K562 (cell line): ENCODE measurements at regions not wholly inside any gene's neighbourhood (a gene's known extent, or its start where the extent isn't known, plus 50 kb on each side); places are given as distances from the start of the nearest gene placed in this dataset.

Experiments used
- ARNT ChIP-seq, 2 experiments: fragments of 450-650 bp; IDR thresholded peaks; 2 replicates each; pipeline ENCODE4 v1.6.1; 2016; ENCODE audit warnings: mild to moderate bottlenecking in 1 of 2
- BHLHE40 ChIP-seq: IDR thresholded peaks from 2 replicates; pipeline ENCODE4 v1.6.1; 2011; ENCODE audit warnings: low read length, improper control_type of control experiment
- CTCF ChIP-seq, 3 experiments: IDR thresholded peaks in 2 of 3; conservative IDR thresholded peaks in 1 of 3; 2 replicates each; pipeline ENCODE4 v1.5.1; 2011 to 2012; ENCODE audit warnings: low read length in 3 of 3, mild to moderate bottlenecking in 3 of 3, control low read depth in 2 of 3, improper control_type of control experiment in 1 of 3, inconsistent platforms in 1 of 3, low read depth in 1 of 3, mixed read lengths in 1 of 3, moderate library complexity in 1 of 3; ENCODE audit not compliant: insufficient read depth in 2 of 3
- JUN ChIP-seq, 2 experiments: sonication (generic) in 1 of 2; formaldehyde crosslinking in 1 of 2; IDR thresholded peaks; 2 replicates each; pipeline versions ENCODE4 v1.6.1 to v1.8.0; 2012 to 2022; ENCODE audit warnings: borderline replicate concordance in 2 of 2, mild to moderate bottlenecking in 2 of 2, improper control_type of control experiment in 1 of 2, low read depth in 1 of 2, low read length in 1 of 2, missing genetic modification reagents in 1 of 2
- NR1H2 ChIP-seq: sonication (generic); formaldehyde crosslinking; IDR thresholded peaks from 2 replicates; pipeline ENCODE4 v1.4.0; 2020; ENCODE audit warnings: mild to moderate bottlenecking, missing genetic modification reagents
- NR3C1 ChIP-seq: sonication (generic); formaldehyde crosslinking; IDR thresholded peaks from 2 replicates; pipeline ENCODE4 v1.8.1; 2022; ENCODE audit warnings: missing genetic modification reagents
- RFX5 ChIP-seq: IDR thresholded peaks from 2 replicates; pipeline ENCODE4 v1.6.1; 2011; ENCODE audit warnings: low read depth, mild to moderate bottlenecking, improper control_type of control experiment, low read length
- ZC3H11A ChIP-seq: IDR thresholded peaks from 2 replicates; pipeline ENCODE4 v1.6.1; 2012; ENCODE audit warnings: low read depth, low read length, improper control_type of control experiment
- ZFX ChIP-seq: sonication (generic); formaldehyde crosslinking; IDR thresholded peaks from 2 replicates; pipeline ENCODE4 v1.8.0; 2022; ENCODE audit warnings: mild to moderate bottlenecking, missing genetic modification reagents, moderate library complexity
- TF ChIP-seq, protein P1 (sequence below): fragments of 250-450 bp; sonication (Bioruptor Pico); IDR thresholded peaks from 2 replicates; pipeline ENCODE4 v1.8.0; 2022; ENCODE audit warnings: inconsistent platforms

DNA sequence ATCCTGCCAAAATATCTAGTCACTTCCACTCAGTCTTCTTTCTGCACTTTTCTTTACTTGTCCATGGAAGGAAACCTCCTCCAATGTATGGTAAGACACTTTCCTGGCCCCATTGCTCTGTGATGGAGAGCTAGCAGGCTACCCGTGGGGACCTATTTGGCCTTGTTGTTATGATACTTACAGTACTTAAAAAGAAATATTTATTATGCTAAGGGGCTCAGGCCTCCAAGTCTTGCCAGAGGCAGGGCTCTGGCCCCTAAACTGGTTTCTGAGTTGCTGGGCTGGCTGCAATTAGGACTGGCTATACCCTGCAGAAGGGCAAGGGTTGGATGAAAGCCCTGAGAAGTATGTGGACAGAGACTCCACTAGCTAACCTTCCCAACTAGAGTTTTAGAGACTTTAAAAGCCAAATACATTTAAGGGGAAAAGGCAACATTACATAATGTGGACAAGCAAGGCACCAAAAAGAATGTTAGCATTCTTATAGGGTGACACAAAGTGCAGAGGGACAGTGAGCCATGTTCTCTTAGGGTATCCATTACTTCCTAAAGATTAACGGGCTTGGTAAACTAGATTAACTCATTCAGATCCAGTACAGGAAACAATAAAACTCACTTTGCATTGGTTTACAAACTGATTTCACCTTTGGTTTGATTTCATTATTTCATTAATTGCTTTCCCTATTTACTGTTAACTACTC lies 84.9 kb upstream of the INHBA start:
- TF ChIP-seq BHLHE40 (no peak), CTCF (IDR thresholded peaks at IDR 0.05 in 2 of 3, conservative IDR thresholded peaks at IDR 0.05 in 1 of 3; ENCODE audit: insufficient read depth in 2 of 3, low read depth in 1 of 3, low read length in 3 of 3) (no peak), RFX5 (no peak), NR1H2 (CRISPR knock-in tag) (no peak), NR3C1 (CRISPR knock-in tag) (no peak), ARNT (IDR thresholded peaks at IDR 0.05) (no peak), ZC3H11A (no peak), ZFX (CRISPR knock-in tag) (no peak), JUN (IDR thresholded peaks at IDR 0.05; ENCODE audit: borderline replicate concordance, low read depth, low read length) (no peak), JUN (CRISPR knock-in tag; IDR thresholded peaks at IDR 0.05; ENCODE audit: borderline replicate concordance) (no peak)
- TF ChIP-seq, protein P1, sequence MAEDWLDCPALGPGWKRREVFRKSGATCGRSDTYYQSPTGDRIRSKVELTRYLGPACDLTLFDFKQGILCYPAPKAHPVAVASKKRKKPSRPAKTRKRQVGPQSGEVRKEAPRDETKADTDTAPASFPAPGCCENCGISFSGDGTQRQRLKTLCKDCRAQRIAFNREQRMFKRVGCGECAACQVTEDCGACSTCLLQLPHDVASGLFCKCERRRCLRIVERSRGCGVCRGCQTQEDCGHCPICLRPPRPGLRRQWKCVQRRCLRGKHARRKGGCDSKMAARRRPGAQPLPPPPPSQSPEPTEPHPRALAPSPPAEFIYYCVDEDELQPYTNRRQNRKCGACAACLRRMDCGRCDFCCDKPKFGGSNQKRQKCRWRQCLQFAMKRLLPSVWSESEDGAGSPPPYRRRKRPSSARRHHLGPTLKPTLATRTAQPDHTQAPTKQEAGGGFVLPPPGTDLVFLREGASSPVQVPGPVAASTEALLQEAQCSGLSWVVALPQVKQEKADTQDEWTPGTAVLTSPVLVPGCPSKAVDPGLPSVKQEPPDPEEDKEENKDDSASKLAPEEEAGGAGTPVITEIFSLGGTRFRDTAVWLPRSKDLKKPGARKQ (CRISPR knock-in tag): no peak
